ENCODE measurements at regions not wholly inside any gene's neighbourhood (a gene's known extent, or its start where the extent isn't known, plus 50 kb on each side); places are given as distances from the start of the nearest gene placed in this dataset.

DNA sequence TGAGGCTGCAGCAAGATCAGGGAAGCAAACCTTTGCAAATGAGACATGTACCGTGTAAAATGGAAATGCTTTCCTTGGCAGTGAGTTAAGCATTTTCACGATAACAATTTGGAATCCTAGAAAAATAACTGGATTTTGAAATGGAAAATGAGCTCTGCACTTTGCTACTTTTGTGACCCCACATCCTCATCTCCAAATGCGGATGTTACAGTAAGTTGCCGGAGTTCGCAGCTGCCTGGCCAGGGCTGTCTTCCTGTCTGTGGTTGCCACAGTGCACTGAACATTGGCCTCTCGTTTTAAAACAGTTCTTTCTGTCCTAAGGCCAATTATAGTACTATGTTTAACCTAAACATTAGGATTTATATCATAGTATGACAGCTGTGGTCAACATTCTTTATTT is 136.2 kb upstream of the FZD8 start:
- TF ChIP-seq, protein P1, sequence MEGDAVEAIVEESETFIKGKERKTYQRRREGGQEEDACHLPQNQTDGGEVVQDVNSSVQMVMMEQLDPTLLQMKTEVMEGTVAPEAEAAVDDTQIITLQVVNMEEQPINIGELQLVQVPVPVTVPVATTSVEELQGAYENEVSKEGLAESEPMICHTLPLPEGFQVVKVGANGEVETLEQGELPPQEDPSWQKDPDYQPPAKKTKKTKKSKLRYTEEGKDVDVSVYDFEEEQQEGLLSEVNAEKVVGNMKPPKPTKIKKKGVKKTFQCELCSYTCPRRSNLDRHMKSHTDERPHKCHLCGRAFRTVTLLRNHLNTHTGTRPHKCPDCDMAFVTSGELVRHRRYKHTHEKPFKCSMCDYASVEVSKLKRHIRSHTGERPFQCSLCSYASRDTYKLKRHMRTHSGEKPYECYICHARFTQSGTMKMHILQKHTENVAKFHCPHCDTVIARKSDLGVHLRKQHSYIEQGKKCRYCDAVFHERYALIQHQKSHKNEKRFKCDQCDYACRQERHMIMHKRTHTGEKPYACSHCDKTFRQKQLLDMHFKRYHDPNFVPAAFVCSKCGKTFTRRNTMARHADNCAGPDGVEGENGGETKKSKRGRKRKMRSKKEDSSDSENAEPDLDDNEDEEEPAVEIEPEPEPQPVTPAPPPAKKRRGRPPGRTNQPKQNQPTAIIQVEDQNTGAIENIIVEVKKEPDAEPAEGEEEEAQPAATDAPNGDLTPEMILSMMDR (conservative IDR thresholded peaks at IDR 0.05; ENCODE audit: low read length) = no peak
- TF ChIP-seq EZH2phosphoT487 (IDR thresholded peaks at IDR 0.05; ENCODE audit: borderline replicate concordance) = no peak

Measured in Loucy (cell line).